Hindlimb muscle (tissue), 1 donor: ENCODE measurements at regions not wholly inside any gene's neighbourhood (a gene's known extent, or its start where the extent isn't known, plus 50 kb on each side); places are given as distances from the start of the nearest gene placed in this dataset.

Experiments used
- DNase-seq: peaks from one replicate; pipeline ENCODE4 v3.0.0-alpha.2; 2013

DNA sequence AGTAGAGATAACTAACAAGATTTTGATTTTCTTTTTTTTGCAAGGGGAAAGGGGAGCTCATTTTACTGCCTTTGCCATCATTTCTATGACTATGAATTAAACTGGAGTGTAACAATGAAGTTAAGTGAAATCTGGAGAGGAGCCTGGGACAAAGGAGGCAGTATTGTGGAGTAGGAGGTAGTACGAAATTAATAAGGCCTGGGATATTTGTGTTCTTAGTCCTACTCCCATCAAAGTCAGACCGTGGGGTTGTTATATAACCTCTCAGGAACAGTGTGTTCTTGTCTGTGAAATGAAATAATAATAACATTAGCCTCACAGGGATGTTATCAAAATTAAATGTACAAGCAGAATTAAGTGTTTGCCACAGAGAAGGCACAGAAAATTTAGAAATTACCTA lies 204.3 kb upstream of the EMCN start:
- no peak for DNase-seq

GRCh38 chr4:100721490-100721889 lies 203.7 kb upstream of the EMCN start:
- no peak for DNase-seq

DNA sequence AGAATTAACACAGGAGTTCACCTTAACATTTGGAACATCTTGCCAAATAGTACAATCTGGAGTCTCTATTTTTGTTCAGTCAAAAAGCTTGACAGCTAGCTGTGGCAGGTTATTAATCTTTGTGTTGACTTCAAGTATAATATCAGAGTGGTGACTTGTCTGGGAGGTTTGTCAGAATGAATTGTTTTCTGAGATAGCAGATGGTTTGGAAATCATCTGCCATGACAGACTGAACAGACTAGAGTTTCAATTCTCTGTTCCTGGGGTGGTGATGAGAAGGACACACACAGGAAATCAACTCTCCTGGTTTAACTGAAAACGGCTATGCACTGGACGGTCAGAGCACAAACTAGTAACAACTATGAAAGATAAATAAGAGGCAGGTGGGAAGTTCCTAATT lies 203.3 kb upstream of the EMCN start:
- no peak for DNase-seq

- no peak for DNase-seq
These were observed 198.6 kb upstream of the EMCN start for GRCh38 chr4:100716416-100716815.

DNA sequence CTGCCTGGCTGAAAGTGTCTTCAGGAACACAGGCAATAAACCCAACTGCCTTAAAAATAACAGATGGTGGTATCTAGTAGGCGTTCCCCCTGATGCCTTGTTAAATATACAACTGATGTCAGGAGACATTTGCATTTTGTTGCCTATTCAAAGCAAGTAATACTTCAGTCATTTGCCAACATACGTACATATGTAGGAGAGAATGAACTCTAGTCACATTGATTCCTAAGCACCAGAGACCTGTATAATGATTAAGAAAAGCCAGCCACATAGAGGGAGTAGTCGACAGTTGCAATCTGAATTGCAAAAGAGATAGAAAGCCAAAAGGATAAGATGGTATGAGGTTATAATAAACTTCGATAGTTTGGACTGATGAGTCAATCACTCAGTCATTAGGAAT lies 191.0 kb upstream of the EMCN start:
- no peak for DNase-seq

DNA sequence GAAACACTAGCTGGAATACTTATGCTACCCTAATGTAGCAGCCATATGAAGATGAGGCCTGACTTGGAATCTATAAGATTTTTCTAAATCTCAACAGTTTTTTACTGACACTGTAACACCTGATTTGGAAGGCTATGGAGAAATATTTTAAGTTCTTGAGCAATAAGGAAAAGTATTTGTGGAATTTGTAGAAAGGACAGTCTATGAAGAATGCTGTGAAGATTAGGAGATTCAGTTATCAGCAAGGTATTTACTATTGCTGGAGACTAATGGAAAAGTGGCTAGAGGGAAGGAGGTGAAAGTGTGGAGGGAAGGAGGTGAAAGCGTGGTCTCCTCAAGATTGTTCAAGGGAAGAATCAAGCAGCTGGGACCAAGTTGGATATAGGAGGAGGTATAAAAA lies 190.0 kb upstream of the EMCN start:
- DNase-seq, result no peak

- DNase-seq, result no peak
These were observed 178.7 kb upstream of the EMCN start for GRCh38 chr4:100696531-100696930.

DNA sequence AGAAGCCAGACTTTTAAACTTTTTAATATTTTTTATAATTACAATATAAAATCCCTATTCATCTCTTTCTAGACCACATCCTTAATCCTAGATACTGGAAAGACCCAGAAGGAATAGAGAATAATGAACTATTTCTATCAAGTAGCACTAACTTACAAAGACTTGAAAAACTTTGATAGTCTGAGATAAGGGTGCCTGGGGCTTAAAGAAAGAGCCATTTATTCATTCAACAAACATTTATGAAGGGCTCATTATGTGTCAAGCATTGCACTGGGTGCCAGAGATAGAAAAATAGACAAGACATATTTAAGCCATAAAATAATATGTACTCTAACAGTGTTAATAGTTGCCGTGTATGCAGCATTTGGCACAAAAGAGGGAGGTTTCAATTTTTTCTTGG lies 178.0 kb upstream of the EMCN start:
- DNase-seq, result no peak

- DNase-seq, result no peak
These were observed 177.3 kb upstream of the EMCN start for GRCh38 chr4:100695039-100695654.

- no peak for DNase-seq
These were observed 176.6 kb upstream of the EMCN start for GRCh38 chr4:100694467-100694866.

DNA sequence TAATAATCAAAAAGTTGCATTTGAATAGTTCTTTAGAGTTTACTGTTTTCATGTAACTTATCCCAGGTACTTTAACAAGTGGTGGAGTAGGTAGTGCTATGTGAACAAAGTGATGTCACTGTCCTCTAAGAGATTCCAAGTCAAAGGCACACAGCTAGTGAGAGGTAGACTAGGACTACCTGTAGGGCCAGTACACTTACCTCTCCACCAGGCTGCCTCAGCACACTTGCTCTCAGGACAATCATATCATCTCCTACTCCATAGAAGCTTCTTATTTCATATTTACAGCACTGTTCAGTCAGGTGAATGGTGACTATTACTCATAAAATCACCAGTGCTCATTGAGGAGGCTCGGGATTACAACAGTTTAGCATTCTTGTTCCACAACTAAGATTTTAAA lies 173.0 kb upstream of the EMCN start:
- no peak for DNase-seq

GRCh38 chr4:100688368-100688767 lies 170.5 kb upstream of the EMCN start:
- no peak for DNase-seq

DNA sequence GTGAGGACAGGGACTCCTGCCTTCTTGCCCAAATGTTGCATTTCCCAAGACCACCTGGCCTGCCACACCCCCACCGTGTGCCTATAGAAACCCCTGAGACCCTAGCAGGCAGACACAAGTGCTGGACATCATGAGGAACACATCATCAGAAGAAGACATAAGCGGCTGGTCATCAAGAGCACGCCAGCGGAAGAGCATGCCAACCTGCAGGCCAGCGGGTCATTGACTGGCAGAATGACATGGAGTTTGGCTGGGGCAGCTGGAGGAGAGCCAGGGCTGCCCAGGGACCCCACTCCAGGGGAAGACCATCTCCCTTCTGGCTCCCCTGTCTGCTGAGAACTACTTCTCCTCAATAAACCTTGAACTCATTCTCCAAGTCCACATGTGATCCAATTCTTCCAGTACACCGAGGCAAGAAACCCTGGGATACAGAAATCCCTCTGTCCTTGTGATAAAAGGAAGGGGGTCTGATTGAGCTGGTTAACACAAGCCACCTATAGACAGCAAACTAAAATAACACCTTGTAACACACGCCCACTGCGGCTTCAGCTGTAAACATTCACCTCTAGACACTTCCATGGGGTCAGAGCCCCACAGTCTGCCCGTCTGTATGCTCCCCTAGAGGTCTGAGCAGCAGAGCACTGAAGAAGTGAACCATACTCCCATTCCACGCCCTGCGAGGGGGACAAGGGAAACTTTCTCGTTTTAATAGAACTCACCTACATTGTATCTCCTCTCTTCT lies 164.8 kb upstream of the EMCN start:
- no peak for DNase-seq

GRCh38 chr4:100681289-100681688 lies 163.5 kb upstream of the EMCN start:
- no peak for DNase-seq

DNA sequence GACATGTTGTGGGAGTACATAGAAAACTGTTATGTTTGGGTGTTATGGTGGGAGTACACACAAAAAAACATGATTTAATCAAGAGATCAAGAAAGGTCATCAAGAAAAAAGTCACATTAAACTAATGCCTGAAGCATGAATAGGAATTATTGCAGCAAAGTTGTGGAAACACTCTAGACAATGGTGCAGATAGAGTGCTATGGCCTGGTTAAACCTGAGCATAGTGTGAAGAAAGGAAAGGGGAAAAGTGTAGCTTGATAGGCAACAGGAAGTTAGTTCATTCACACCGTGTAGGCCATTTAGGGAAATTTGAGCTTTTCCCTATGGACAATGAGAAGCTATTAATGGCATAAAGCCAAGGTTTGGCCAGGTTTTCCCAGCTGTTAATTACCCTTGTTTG lies 162.1 kb upstream of the EMCN start:
- DNase-seq, result no peak

DNA sequence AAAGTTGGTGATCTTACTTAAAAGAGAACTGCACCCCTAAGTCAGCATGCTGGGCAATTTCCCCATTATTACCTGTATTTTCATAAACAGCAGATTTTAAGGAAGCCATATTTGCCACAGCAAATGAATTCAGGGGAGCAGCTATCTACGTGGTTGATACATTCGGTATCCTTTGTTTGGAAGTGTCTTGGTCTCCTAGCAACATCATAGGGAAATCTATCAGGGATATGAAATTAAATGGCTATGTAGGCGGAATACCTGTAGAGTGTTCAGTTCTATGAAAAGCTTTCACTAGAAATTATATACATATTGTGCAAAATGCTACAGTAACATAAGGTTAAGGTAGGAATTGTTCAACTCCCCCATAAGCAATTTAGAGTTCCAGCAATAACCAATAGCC lies 157.2 kb upstream of the EMCN start:
- no peak for DNase-seq

- DNase-seq, result no peak
These were observed 139.4 kb upstream of the EMCN start for GRCh38 chr4:100657187-100657586.

DNA sequence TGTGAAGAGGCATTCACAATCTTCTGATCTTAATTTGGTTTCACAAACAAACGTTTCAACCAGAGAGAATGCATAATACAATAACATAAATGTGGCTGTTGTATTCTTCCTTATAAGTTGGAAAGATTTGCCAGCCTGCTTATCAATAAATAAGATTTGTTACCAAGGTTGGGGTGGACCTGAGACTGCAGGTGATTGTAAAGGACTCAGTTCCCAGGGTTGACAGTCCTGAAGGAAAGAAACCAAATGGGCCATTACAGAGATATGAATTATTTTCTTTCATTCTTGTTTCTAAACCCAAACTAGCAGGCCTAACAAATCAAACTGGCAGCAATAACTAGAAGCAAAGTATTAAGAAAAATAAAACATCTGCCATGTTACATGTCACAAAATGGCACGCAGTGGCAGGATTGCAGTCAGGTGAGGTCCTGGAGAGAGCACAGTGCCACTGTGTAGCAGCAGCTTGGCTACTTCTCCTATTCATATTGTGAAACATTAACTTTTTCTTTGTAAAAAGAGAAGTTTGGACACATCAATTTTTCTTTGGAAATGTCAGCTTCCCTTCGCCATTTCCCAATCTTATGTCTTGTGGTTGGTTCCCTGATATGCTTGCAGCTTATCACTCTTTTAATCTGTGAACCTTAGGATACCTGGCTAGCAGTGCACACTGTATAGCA lies 133.8 kb upstream of the EMCN start:
- no peak for DNase-seq

GRCh38 chr4:100649417-100649816 lies 131.6 kb upstream of the EMCN start:
- DNase-seq, result no peak

- no peak for DNase-seq
These were observed 126.3 kb upstream of the EMCN start for GRCh38 chr4:100644150-100644549.

GRCh38 chr4:100641336-100641735 lies 123.5 kb upstream of the EMCN start:
- no peak for DNase-seq

- no peak for DNase-seq
These were observed 118.1 kb upstream of the EMCN start for GRCh38 chr4:100635899-100636298.

DNA sequence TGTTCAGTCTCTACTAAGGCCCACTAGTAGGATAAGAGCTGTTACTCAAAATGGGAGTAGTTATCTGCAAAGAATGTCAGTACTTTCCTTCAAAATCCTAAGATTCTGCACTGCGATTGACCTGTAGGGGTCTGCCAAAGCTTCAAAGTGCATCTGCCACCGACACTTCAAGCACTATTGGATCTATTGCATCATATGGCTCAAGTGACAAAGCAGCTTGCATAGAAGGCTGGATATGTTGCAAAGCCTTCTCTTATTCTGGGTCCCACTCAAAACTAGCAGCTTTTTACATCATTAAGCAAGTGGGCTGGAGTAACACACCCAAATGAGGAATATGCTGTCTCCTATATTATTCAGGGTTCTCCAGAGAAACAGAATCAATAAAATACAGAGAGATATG lies 115.4 kb upstream of the EMCN start:
- DNase-seq, result no peak

- no peak for DNase-seq
These were observed 114.3 kb upstream of the EMCN start for GRCh38 chr4:100632163-100632562.
